ENCODE measurements at regions not wholly inside any gene's neighbourhood (a gene's known extent, or its start where the extent isn't known, plus 50 kb on each side); places are given as distances from the start of the nearest gene placed in this dataset.
"Not testable (repeated sequence)": the region's sequence is repeated elsewhere in the genome, so short reads cannot be mapped to it uniquely, and the experiment has no call there.

- no peak for DNase-seq
Observed at GRCh38 chr1:212495766-212496494, 63.2 kb downstream of the NENF start.

- no peak for DNase-seq
Observed at GRCh38 chr1:212496682-212497081, 64.0 kb downstream of the NENF start.

DNA sequence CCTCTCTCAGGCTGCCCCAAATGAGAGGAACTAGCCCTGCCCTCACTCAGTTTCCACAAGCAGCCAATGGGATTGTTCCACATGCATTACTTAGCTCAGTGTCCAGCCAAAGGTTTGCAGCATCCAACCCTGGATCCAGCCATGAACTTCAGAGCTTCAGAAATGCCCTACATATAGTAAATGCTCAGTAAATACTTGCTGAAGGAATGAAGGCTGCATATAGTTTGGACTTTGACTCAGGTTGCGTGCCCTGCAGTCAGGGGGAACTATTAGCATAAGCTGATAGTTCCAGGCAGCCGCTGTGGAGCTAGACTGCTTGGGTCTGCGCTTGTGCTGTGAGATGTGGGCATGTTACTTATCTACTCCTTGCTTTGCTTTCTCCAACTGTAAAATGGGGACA, 64.8 kb downstream of the NENF start:
- DNase-seq = no peak

- DNase-seq = no peak
Observed at GRCh38 chr1:212498283-212499040, 65.7 kb downstream of the NENF start.

GRCh38 chr1:212500351-212500750, 67.6 kb downstream of the NENF start:
- DNase-seq = no peak

GRCh38 chr1:212500983-212501382, 68.3 kb downstream of the NENF start:
- DNase-seq = no peak

- DNase-seq = no peak
Observed at GRCh38 chr1:212503714-212504113, 71.0 kb downstream of the NENF start.

DNA sequence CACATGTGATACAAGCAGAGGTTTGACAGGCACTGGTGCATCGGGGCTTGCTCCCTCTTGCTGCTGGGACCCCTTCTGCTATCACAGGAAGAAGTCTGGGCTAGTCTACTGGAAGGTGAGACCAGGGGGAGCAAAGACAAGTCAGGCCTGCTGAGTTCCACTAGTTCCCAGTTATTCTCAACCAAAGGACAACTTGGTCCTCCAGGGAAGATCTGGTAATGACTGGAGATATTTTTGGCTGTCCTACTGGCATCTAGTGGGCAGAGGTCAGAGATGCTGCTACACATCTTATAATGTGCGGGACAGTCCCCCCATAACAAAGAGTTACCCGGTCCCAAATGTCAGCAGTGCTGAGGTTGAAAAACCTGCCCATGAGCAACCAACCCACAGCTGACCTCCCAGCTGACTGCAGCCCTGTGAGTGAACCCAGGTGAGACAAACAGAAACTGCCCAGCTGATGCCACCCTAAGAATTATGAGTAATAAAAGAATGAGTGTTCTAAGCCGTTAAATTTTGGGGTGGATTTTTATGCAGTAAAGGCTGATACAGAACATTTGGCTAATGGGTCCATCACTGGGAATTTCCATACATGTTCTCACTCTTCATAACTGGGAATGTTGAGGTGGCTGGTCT, 71.6 kb downstream of the NENF start:
- DNase-seq = no peak

DNA sequence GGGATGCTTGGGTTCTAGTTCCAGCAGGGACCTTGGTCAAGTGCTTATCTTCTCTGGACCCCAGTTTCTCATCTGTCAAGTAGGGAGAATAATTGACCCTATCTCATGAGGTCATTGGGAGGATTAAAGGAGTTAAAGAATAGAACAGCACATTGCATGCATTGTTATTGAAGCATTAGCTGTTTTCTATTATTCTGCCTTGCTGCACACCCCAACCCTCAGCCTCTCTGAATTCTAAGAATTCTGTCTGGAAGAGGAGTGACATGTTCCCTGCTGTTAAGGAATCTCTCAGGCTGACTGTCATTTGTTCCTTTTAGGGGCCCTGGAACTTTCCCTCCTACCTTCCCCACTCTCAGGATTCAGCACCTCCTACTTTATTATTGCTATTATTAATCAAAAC, 73.9 kb downstream of the NENF start:
- no peak for DNase-seq

- DNase-seq = no peak
Observed at GRCh38 chr1:212507369-212507768, 74.6 kb downstream of the NENF start.

- no peak for DNase-seq
Observed at GRCh38 chr1:212512816-212513559, 80.3 kb downstream of the NENF start.

DNA sequence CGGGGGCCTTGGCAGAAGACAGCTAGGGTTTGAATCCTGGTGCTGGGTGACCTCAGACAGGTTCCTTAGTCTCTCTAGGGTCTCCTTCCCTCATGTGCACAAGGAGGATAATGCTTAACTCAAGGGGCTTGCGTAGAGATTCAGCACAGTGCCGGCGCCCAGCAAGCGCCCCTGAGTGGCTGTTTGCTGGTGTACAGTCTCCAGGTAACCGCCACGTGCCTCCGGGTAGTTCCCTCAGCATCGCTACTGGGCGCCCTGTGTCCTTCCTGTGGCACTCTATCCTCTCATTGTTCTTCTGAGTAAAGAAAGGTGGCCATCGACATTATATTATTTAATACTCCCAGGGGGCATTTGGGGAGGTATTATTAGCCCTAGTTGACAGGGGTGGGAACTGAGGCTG, 80.9 kb downstream of the NENF start:
- DNase-seq = peak; percentile 12

DNA sequence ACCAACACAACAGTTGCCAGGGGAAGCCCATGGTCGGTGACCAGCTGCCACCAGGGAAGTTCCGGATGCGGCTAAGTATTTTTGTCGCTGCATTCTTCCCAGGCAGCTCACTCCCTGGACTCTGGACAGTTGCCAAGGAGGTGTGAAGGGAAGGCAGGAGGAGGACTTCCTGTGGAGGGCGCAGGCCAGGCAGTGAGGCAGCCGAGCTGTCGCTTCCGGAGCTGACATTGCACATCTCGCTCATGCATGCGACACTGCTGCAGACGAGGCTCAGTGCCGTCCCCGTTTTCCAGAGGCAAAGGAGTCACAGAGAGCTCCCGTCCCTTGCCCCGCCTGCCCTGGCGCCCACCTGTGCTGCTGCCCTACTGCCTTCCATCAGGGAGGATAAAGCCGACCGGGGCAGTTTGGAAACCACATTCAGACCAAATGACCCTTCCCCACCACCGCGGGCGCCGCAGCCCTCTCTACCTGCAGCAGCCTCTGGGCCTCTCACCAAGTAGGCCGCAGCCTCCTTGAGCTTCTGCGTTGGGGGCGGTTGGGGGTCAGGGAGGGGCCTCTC, 81.4 kb downstream of the NENF start:
- peak; percentile 78 for DNase-seq

GRCh38 chr1:212514782-212515181, 82.1 kb downstream of the NENF start:
- peak; percentile 74 for DNase-seq

DNA sequence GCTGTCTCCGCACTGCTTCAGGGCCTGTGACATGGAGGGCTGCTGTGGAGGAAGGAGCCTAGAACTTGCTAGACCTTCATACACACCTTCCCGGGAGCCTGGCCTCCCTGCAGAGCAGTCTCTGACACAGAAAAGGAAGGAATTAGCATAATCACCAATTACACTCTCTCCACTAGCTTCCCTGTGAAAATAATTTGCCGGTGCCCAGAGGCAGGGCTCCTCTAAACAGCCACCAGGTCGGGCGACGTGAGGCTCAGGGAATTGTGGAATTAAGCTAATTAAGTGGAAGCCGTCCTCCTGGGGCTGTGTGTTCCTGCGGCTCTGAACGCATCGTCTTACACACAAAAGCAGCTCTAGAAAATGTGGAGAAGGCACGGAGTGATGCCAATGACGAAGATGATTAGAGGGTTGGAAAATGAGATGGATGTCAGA, 82.6 kb downstream of the NENF start:
- DNase-seq = peak; percentile 38

DNA sequence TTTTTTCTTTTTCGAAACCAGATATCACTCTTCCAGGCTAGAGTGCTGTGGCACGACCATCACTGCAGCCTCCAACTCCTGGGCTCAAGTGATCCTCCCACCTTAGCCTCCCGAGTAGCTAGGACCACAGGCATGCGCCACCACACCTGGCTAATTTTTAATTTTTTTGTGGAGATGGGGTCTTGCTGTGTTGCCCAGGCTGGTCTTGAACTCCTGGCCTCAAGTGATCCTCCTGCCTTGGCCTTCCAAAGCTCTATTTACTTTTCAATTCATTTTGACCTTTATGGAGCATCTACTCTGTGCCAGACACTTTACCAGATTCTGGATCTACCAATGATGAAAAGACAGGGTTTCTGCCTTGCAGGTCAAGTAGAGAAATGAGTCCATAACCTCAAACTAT, 83.3 kb downstream of the NENF start:
- not testable (repeated sequence) for DNase-seq

GRCh38 chr1:212518188-212519054, 85.7 kb downstream of the NENF start:
- DNase-seq = peak; percentile 23

- DNase-seq = no peak
Observed at GRCh38 chr1:212519131-212519530, 86.4 kb downstream of the NENF start.

DNA sequence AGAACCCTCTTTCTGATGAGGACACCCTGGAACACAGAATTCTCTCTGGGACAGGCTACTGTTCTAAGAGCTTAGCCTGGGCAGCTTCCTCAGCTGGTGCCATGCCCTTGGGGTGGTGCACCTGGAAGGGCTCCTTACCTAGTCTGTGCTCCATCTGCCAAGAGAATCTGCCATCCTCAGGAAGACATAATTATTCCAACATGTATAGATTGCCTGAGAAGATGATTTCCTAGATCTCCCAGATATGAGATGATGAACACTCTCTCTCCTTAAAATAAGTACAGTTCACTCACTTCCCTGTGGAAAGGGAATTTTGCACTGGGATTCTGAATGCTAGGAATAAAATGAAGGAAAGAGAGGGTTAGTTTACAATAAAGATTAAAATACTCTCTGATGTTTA, 87.6 kb downstream of the NENF start:
- no peak for DNase-seq

GRCh38 chr1:212520746-212521145, 87.8 kb upstream of the ATF3 start:
- DNase-seq = no peak

GRCh38 chr1:212525479-212526110, 83.0 kb upstream of the ATF3 start:
- DNase-seq = no peak
